H1 (cell line): ENCODE measurements at regions not wholly inside any gene's neighbourhood (a gene's known extent, or its start where the extent isn't known, plus 50 kb on each side); places are given as distances from the start of the nearest gene placed in this dataset.

ENCODE experiments used
- SAP30 ChIP-seq: fragments of 300-600 bp; sonication (generic); IDR thresholded peaks from 2 replicates; pipeline ENCODE4 v1.7.1; 2012; ENCODE audit warnings: low read length, moderate library complexity, mild to moderate bottlenecking, inconsistent platforms; ENCODE audit not compliant: insufficient read depth, insufficient replicate concordance
- SIX5 ChIP-seq: IDR thresholded peaks from 2 replicates; pipeline ENCODE4 v1.6.1; 2011; ENCODE audit warnings: mild to moderate bottlenecking, low read depth, low read length

- TF ChIP-seq SAP30: no peak
- no peak for TF ChIP-seq SIX5
Observed at GRCh38 chr1:244236101-244236500, 185.0 kb downstream of the ZBTB18 start (continued).
